DND-41 (cell line): ENCODE measurements at regions not wholly inside any gene's neighbourhood (a gene's known extent, or its start where the extent isn't known, plus 50 kb on each side); places are given as distances from the start of the nearest gene placed in this dataset.

Experiments used
- CTCF ChIP-seq: IDR thresholded peaks from 2 replicates; pipeline ENCODE4 v1.5.1; 2012; ENCODE audit warnings: borderline replicate concordance, low read length, moderate library complexity, mild to moderate bottlenecking; ENCODE audit not compliant: poor library complexity, severe bottlenecking; ENCODE audit errors: extremely low read depth
- EZH2 ChIP-seq: IDR thresholded peaks from 3 replicates; pipeline ENCODE4 v1.6.1; 2012; ENCODE audit warnings: borderline replicate concordance, low read depth, mild to moderate bottlenecking, moderate library complexity, low read length, inconsistent platforms; ENCODE audit not compliant: severe bottlenecking

- TF ChIP-seq CTCF, result no peak
- no peak for TF ChIP-seq EZH2
These were observed 126.1 kb downstream of the AQP9 start for GRCh38 chr15:58264053-58264971.
